Neural progenitor cell (in vitro differentiated cells): ENCODE measurements at regions not wholly inside any gene's neighbourhood (a gene's known extent, or its start where the extent isn't known, plus 50 kb on each side); places are given as distances from the start of the nearest gene placed in this dataset.
A peak's percentile ranks its signal among the peaks of the same experiment; 100 is the strongest.
"Not testable (repeated sequence)": the region's sequence is repeated elsewhere in the genome, so short reads cannot be mapped to it uniquely, and the experiment has no call there.

Source experiments
- DNase-seq: peaks from one replicate; pipeline ENCODE4 v3.0.0-alpha.2; 2016; ENCODE audit warnings: low spot score
- H2AFZ ChIP-seq: fragments of 200-600 bp; sonication (generic); replicated peaks from 2 replicates; pipeline ENCODE4 v1.6.1; 2016; ENCODE audit warnings: antibody characterized with exemption
- H3F3A ChIP-seq: fragments of 200-600 bp; sonication (generic); 2 replicates; pipeline ENCODE4 v1.6.1; 2016; ENCODE audit warnings: antibody characterized with exemption, low read depth
- H3K27ac ChIP-seq: fragments of 200-600 bp; sonication (generic); 2 replicates; pipeline ENCODE4 v1.5.1; 2016; ENCODE audit warnings: mild to moderate bottlenecking
- H3K27me3 ChIP-seq: fragments of 200-600 bp; sonication (generic); 2 replicates; pipeline ENCODE4 v1.6.1; 2016; ENCODE audit warnings: mild to moderate bottlenecking, moderate library complexity
- H3K36me3 ChIP-seq: fragments of 200-600 bp; sonication (generic); 2 replicates; pipeline ENCODE4 v1.5.1; 2016
- H3K4me1 ChIP-seq: fragments of 200-600 bp; sonication (generic); 2 replicates; pipeline ENCODE4 v1.6.1; 2016; ENCODE audit warnings: mixed run types
- H3K4me2 ChIP-seq: fragments of 200-600 bp; sonication (generic); 2 replicates; pipeline ENCODE4 v1.6.1; 2016
- H3K4me3 ChIP-seq: fragments of 200-600 bp; sonication (generic); 2 replicates; pipeline ENCODE4 v1.5.1; 2016
- H3K79me2 ChIP-seq: fragments of 200-600 bp; sonication (generic); 2 replicates; pipeline ENCODE4 v1.6.1; 2016; ENCODE audit warnings: low read depth
- H3K9ac ChIP-seq: fragments of 200-600 bp; sonication (generic); 2 replicates; pipeline ENCODE4 v1.6.1; 2016
- H3K9me3 ChIP-seq: fragments of 200-600 bp; sonication (generic); 2 replicates; pipeline ENCODE4 v1.5.1; 2016; ENCODE audit warnings: low read depth
- H4K20me1 ChIP-seq: fragments of 200-600 bp; sonication (generic); 2 replicates; pipeline ENCODE4 v1.6.1; 2016; ENCODE audit warnings: low read depth
- H3K27ac Mint-ChIP-seq: 3 replicates; pipeline ENCODE4 v1.8.0; 2021; ENCODE audit warnings: mixed read lengths
- H3K27me3 Mint-ChIP-seq: 2 replicates; pipeline ENCODE4 v1.8.0; 2022; ENCODE audit warnings: low read depth, mild to moderate bottlenecking, inconsistent platforms, moderate library complexity, mixed read lengths; ENCODE audit not compliant: insufficient read depth
- H3K36me3 Mint-ChIP-seq: 3 replicates; pipeline ENCODE4 v1.8.0; 2021; ENCODE audit warnings: mixed read lengths
- H3K4me1 Mint-ChIP-seq: 3 replicates; pipeline ENCODE4 v1.8.0; 2021; ENCODE audit warnings: mixed read lengths
- H3K4me3 Mint-ChIP-seq: 3 replicates; pipeline ENCODE4 v1.8.0; 2021; ENCODE audit warnings: mild to moderate bottlenecking, moderate library complexity, mixed read lengths
- H3K9me3 Mint-ChIP-seq: 3 replicates; pipeline ENCODE4 v1.8.0; 2020; ENCODE audit warnings: mixed read lengths
- CTCF ChIP-seq: fragments of 200-600 bp; sonication (generic); IDR thresholded peaks from 2 replicates; pipeline ENCODE4 v1.5.1; 2017; ENCODE audit warnings: antibody characterized with exemption, mild to moderate bottlenecking
- EZH2 ChIP-seq: fragments of 200-600 bp; sonication (generic); IDR thresholded peaks from 2 replicates; pipeline ENCODE4 v1.6.1; 2017; ENCODE audit warnings: antibody characterized with exemption, mild to moderate bottlenecking, moderate library complexity
- EZH2phosphoT487 ChIP-seq: fragments of 200-600 bp; sonication (generic); IDR thresholded peaks from 2 replicates; pipeline ENCODE4 v1.6.1; 2017; ENCODE audit warnings: antibody characterized with exemption

GRCh38 chr7:69245646-69246045, 352.6 kb upstream of the AUTS2 start:
- peak overlapping the region; percentile 82 for H2AFZ ChIP-seq

GRCh38 chr7:69246758-69247157, 351.5 kb upstream of the AUTS2 start:
- Histone ChIP-seq H4K20me1 (no peaks in the 10 kb centered on the region), H3K27me3 (peaks cover 11% of the 10 kb centered on the region), H3K27ac (no peak overlapping the region), H3F3A (no peaks in the 10 kb centered on the region), H3K9ac (no peak overlapping the region), H2AFZ (no peak overlapping the region), H3K9me3 (no peaks in the 10 kb centered on the region), H3K4me2 (no peak overlapping the region), H3K79me2 (no peaks in the 10 kb centered on the region), H3K36me3 (no peaks in the 10 kb centered on the region), H3K4me3 (no peak overlapping the region), H3K4me1 (peaks cover 6% of the 10 kb centered on the region)
- Mint-ChIP-seq H3K9me3 (peaks cover 11% of the 10 kb centered on the region), H3K36me3 (no peaks in the 10 kb centered on the region), H3K27me3 (peaks cover 16% of the 10 kb centered on the region), H3K4me3 (no peak overlapping the region), H3K4me1 (peaks cover 22% of the 10 kb centered on the region), H3K27ac (no peak overlapping the region)
- TF ChIP-seq EZH2phosphoT487 (no peak), EZH2 (no peak), CTCF (no peak)
- no peak for DNase-seq

More at GRCh38 chr7:69245646-69246045, 352.6 kb upstream of the AUTS2 start:
- H3K27me3 ChIP-seq = peaks cover 16% of the 10 kb centered on the region
- no peaks in the 10 kb centered on the region for H3K36me3 Mint-ChIP-seq
- no peaks in the 10 kb centered on the region for H3K79me2 ChIP-seq
- peaks cover 6% of the 10 kb centered on the region for H3K4me1 ChIP-seq
- H3K36me3 ChIP-seq = no peaks in the 10 kb centered on the region
- peaks cover 22% of the 10 kb centered on the region for H3K4me1 Mint-ChIP-seq
- no peaks in the 10 kb centered on the region for H3F3A ChIP-seq
- no peak overlapping the region for H3K4me3 ChIP-seq
- no peak overlapping the region for H3K9ac ChIP-seq
- no peaks in the 10 kb centered on the region for H3K9me3 ChIP-seq
- no peak overlapping the region for H3K4me3 Mint-ChIP-seq
- H3K4me2 ChIP-seq = no peak overlapping the region
- peaks cover 2% of the 10 kb centered on the region for H3K9me3 Mint-ChIP-seq
- no peak for TF ChIP-seq CTCF
- TF ChIP-seq EZH2phosphoT487 = no peak
- no peak for TF ChIP-seq EZH2
- no peaks in the 10 kb centered on the region for H4K20me1 ChIP-seq
- H3K27ac Mint-ChIP-seq = no peak overlapping the region
- peaks cover 16% of the 10 kb centered on the region for H3K27me3 Mint-ChIP-seq
- H3K27ac ChIP-seq = no peak overlapping the region
- no peak for DNase-seq

- not testable (repeated sequence) for H3K27ac Mint-ChIP-seq, H3F3A ChIP-seq, H3K9me3 ChIP-seq, H3K36me3 ChIP-seq, H3K4me3 Mint-ChIP-seq, H3K9ac ChIP-seq, H3K4me2 ChIP-seq, H4K20me1 ChIP-seq, H3K36me3 Mint-ChIP-seq, DNase-seq, H3K79me2 ChIP-seq, H3K27ac ChIP-seq, H3K4me1 ChIP-seq, H3K4me3 ChIP-seq, H3K27me3 ChIP-seq, H2AFZ ChIP-seq
- H3K27me3 Mint-ChIP-seq = peaks cover 19% of the 10 kb centered on the region
- peaks cover 22% of the 10 kb centered on the region for H3K4me1 Mint-ChIP-seq
- peaks cover 14% of the 10 kb centered on the region for H3K9me3 Mint-ChIP-seq
Measured at GRCh38 chr7:69248382-69248828, 349.9 kb upstream of the AUTS2 start.

GRCh38 chr7:69250958-69251357, 347.3 kb upstream of the AUTS2 start:
- DNase-seq = no peak

More at GRCh38 chr7:69250958-69251357, 347.3 kb upstream of the AUTS2 start:
- H3K9ac ChIP-seq = no peak overlapping the region
- TF ChIP-seq EZH2phosphoT487 (no peak), CTCF (no peak), EZH2 (no peak)
- no peak overlapping the region for H2AFZ ChIP-seq
- H3K36me3 ChIP-seq = no peaks in the 10 kb centered on the region
- H3K27me3 Mint-ChIP-seq = peaks cover 15% of the 10 kb centered on the region
- peaks cover 17% of the 10 kb centered on the region for H3K9me3 Mint-ChIP-seq
- no peak overlapping the region for H3K4me3 Mint-ChIP-seq
- H3F3A ChIP-seq = no peaks in the 10 kb centered on the region
- H3K9me3 ChIP-seq = no peaks in the 10 kb centered on the region
- no peak overlapping the region for H3K4me2 ChIP-seq
- no peak overlapping the region for H3K4me3 ChIP-seq
- no peaks in the 10 kb centered on the region for H4K20me1 ChIP-seq
- no peaks in the 10 kb centered on the region for H3K27me3 ChIP-seq
- no peaks in the 10 kb centered on the region for H3K79me2 ChIP-seq
- no peaks in the 10 kb centered on the region for H3K36me3 Mint-ChIP-seq
- H3K4me1 ChIP-seq = peaks cover 3% of the 10 kb centered on the region
- no peak overlapping the region for H3K27ac ChIP-seq
- H3K27ac Mint-ChIP-seq = no peak overlapping the region
- H3K4me1 Mint-ChIP-seq = peaks cover 20% of the 10 kb centered on the region
